Hippocampal formation (tissue), 2 donors: ENCODE measurements at regions not wholly inside any gene's neighbourhood (a gene's known extent, or its start where the extent isn't known, plus 50 kb on each side); places are given as distances from the start of the nearest gene placed in this dataset.
"Not testable (repeated sequence)": the region's sequence is repeated elsewhere in the genome, so short reads cannot be mapped to it uniquely, and the experiment has no call there.

Experiments used
- DNase-seq, 2 donors: peaks; one replicate each; lab custom pipeline; 2025; lab: John Stamatoyannopoulos, UW

DNA sequence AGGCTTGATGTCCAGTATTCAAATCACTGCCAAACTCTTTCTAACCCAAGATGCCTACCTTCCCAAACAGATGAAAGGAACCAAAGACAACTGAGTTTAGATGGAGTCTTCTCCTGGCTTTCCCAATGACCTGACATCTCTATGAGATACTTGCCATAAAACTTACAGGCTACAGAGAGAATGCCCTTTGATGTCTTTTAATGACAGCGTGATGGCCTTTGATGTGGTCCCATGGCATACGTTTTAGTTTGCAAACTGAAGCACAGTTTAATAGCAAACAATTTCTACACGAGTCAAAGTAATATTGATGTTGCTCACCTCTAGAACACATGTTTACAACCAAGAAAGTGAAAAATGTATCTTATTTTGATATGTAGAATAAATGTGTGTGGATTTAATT is 73.2 kb downstream of the ZIC4 start:
- DNase-seq: no peak

DNA sequence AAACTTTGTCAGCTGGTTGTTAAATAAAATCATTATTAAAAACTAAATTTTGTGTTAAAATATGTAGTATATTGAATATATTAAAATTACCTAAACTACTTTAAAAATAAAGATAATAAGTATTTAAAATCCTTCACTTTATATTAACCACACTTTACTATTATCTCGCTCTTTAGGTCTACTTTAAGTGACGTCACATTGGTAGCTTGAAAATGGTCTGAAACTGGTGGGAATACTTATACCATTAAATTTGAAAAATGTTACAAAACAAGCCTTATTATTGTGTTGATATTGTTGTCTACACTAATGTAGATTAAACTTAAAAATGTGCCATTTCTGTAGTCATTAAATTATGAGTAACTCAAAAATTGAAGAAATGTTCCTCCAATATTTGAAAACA is 77.6 kb downstream of the ZIC4 start:
- DNase-seq: no peak

DNA sequence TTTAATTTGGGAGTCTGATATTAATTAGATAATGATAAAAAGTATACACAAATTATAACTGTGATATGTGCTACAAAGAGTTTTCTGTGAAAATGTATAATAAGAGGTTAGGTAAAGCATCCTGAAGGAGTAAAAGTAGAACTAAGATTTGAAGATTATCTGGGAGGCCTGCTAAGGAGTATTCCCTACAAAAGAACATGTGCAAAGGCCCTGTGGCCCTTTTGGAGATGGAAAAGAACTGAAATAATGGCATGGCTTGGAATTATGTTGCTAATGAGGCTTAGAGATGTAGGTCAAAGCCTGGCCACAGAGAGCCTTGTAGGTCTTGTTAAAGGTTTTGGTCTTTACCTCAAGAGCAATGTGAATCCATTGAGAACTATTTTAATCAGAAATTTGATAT is 82.0 kb downstream of the ZIC4 start:
- no peak for DNase-seq

DNA sequence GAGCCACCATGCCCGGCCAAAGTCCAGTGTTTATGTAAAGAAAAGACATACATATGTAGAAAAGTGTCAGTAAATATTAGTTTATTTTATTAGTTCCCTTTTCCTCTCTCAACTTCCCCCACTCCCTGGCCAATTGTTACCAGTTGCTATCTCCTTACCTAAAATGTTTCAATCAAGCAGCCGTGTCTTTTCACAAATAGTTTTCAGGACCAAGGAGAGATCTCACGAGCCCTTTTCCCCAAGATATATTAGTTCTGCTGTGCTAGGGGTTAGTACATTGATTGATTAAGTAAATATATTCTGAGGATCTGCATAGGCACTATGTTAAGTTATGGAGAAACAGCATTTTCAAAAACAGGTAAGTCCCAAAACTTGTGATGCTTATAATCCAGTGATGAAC is 87.4 kb downstream of the ZIC4 start:
- no peak for DNase-seq

DNA sequence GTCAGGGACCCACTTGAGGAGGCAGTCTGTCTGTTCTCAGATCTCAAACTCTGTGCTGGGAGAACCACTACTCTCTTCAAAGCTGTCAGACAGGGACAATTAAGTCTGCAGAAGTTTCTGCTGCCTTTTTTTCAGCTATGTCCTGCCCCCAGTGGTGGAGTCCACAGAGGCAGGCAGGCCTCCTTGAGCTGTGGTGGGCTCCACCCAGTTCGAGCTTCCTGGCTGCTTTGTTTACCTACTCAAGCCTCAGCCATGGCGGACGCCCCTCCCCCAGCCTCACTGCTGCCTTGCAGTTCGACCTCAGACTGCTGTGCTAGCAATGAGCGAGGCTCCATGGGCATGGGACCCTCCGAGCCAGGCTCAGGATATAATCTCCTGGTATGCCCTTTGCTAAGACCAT is 89.3 kb downstream of the ZIC4 start:
- DNase-seq: not testable (repeated sequence)

DNA sequence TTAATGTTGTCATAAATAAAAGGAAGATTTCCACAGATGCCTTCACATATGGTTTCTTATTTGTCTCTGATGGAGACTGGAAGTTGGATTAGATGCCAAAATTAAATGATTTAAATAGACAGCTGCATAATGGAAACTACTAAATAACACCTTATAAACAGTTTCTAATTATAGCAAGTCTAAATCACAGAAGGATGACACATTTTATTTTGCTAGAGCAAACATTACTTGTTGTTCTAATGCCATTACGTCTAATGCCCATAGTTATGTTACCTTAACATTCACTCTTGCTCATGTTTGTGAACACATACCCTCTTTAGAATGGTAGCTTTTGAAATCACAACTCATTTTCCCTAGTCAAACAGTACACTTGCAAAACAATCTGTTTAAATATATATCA is 92.8 kb downstream of the ZIC4 start:
- no peak for DNase-seq

DNA sequence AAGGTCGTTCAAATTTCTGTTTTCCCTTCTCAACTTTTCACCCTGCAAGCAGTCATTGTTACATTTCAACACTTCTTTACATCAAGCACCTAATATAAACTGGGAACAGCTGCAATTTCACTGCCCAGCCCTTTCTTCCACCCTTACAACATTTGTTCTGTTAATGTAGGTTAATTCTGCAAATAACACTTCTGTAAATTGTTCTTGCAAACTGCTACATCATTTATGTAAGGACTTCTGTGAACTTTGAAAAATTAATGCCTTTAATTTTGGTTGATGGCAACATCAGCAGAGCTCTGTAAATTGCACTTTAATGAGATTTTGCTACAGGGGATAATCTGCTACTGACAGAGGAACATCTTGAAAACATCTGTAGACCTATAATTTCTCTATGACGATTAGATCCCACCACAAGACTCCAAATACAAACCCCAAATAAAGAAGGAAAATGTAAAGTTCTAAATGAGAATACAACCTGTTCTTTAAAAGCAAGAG is 93.5 kb downstream of the ZIC4 start:
- DNase-seq: no peak

DNA sequence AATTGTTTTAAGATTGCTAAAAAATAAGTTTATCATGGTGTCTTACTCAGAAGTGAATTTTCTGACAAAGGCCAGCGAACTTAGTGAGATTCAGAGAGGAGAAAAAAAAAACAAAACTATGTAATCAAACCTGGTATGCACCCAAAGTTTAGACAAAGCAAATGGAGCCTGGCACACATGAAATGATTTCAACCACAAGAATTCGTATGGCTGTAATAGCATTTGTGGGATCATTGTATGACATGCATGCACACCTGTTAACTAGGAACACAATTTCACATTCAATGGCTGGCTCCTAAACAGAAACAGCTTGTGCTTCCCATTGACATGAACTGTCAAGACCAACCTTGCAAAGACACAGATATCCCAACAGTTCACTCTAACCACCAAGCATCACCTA is 94.6 kb downstream of the ZIC4 start:
- DNase-seq: no peak

DNA sequence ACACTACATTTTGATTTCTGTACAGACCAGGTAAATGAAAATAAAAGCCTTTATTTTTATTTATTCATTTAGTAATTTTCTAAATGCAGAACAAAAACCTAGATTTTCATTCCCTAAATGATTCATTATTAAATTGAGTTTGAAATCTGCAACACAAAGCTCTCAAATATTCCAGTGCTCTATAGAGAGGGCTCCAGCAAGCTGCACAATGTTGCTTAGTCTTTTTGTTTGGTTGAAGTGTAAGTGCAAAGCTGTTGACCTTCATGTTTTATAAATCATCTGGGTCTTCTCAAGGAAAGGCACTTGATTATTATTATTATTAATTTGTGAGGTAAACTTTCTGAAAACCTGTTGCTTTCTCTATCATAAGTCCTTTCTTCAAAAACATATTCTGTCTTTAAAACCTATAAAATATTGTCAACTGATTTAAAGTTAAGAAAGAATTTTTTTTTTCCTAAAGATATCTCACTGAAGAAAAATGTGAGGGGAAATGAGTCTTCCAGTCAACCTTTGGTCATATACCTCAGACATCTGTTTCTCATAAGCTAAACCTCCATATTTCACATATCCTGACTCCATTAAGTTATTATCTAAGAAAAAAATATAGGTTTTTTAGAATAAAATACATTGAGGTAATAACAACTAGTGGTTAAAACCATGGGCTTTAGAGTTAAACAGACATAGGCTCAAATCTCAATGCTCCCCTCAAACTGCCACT is 100.7 kb downstream of the ZIC4 start:
- DNase-seq: no peak

DNA sequence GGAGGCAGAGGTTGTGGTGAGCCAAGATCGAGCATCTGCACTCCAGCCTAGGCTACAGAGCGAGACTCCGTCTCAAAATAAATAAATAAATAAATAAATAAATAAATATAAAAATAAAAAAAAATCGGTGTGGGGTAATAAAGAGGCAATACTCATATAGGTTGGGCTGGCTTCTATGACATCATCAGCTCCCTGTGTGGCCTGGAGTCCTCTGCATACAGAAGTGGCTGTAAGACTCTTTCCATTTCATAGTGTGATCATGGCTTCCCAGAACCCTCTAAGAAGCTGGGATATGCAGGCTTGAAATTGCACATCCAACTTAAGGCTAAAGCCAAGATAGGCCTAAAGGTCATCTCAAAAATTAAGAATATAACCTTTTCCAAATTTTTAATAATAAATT is 101.6 kb downstream of the ZIC4 start:
- no peak for DNase-seq

DNA sequence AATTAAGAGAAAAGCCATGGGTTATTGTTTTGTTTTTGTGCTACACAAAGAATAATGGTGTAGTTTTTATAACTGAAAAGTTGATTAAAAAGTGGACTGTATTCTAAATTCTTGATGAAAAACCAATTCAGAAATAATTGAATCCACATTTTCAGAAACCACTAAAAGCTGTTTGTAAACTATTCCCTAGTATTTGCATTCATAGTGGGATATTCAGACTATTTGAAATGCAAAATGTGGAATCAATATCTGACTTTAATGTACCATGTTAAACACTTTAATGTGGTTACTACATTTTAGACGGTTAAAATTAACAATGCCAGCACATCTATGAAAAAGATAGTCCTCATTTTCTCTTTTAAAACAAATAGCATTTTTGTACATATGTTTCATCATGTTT is 104.6 kb downstream of the ZIC4 start:
- DNase-seq: no peak

DNA sequence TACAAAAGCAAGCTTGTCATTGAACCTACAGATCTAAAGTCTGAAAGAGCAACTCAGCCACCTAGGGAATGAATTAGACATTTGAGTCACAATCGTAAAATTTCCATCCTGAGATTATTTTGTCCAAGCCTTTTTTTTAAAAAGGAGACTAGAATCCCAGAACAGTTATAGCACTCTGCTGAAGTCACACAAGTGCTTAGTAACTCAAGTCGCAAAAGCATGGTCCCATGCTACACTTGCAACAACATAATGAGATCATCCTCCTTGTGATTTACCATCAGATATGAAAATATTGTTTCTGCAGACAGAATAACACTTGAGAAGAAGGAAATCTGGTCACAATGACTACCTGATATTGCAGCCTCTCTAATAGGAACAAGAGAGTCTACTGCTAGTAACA is 106.7 kb downstream of the ZIC4 start:
- no peak for DNase-seq

DNA sequence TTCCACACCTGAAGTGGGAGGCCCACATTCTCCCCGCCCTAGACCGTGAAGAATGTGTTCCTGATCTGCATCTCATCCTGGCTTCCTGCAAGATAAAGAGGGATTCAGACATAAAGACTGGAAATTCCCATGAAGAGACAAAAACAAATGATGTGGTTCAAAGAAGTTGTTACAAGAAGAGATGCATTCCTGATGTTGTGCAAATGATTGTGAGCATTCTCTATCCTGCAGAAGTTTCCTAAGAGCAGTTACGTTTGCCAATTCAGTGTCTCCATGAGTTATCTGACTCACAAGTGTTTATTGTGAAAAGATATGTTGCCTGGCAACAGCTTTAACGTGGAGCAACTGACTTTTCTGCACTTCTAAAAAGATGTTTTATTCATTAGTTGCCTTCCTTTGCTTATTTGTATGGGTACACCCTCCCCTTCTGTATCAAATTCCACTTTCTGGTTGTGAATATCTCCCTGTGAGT is 107.8 kb downstream of the ZIC4 start:
- no peak for DNase-seq

DNA sequence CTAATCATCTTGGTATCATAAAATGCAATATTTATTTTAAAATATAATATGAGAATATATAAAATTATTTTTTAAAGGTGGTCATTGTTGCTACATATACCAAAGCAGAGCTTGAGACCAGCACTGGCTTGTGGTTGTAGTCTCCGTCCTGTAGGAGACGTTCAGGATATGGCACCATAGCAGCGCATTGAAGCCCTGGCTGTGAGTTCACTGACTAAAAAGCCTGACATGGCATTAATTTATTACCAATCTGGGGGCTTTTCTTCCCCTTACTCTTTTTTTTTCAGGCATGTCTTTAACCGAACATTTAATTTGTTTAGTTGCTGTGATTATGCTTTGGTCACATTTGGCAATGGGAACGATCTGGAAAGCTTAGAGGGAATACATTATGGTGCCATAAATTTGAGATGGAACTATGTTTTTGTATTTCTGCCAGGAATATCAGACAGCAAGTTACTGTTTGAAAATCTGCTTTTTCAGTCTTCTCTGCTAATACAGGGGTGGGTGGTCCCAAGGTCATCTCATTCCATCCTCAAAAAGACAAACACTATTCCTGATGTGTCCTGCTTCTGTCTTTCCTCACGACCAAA is 108.5 kb downstream of the ZIC4 start:
- no peak for DNase-seq

DNA sequence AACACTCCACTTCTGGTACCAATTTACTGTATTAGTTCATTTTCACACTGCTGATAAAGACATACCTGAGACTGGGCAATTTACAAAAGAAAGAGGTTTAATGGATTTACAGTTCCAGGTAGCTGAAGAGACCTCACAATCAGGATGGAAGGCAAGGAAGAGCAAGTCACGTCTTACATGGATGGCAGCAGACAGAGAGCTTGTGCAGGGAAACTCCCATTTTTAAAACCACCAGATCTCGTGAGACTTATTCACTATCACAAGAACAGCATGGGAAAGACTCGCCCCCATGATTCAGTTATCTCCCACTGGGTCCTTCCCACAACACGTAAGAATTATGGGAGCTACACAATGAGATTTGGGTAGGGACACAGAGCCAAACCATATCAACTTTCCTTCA is 119.0 kb downstream of the ZIC4 start:
- not testable (repeated sequence) for DNase-seq

DNA sequence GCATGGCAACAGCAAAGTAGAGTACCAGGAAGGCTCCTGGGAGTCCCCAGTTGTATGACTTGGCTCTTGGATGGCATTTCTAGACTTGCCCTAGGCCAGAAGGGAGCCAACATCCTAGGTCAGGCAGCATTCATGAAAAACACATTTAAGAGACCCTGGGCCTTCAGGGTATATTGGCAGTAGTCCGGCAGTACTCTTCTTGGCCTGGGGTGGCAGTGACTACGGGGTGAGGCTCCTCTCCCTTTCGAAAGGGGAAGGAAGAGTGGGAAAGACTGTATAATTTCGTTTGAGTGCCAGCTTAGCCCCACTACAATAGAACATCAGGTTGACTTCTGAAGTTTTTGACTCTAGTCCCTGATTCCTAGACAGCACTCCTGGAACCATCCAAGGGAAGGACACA is 136.4 kb downstream of the ZIC4 start:
- no peak for DNase-seq

DNA sequence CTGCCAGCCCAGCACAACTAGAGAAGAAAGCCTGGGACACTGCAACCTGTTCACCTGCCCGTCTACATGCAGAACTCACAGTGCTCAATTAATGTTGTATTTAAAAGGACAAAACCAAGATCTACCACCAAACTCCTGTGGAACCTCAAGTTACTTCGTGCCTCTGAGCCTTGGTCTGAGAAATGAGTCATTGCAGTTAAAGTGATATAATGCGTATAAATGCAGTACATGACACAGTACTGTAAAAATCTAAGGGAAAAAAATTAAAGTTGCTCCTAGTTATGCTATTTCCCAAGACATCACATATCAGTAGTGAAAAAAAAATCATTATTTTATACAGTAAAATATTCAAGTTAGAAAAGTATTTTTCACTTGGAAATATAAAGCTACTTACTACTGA is 138.9 kb downstream of the ZIC4 start:
- DNase-seq: no peak

DNA sequence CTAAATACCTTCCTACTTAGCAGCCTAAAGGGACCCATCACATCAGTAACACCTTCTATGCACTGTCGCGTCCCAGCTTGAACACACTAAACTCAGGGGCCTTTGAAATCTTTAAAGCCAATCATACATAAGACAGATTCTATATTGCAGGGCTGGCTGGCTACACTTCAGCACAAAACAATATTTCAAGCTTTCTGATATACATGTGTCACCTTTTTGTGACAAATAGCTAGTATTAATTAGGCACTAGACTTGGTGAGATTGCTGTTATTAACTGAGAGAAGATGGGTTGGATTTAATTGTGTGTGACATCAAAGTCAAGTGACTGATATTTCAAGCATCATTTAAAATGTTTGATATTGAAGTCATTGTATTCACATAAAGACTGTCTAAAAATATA is 148.4 kb downstream of the ZIC4 start:
- DNase-seq: no peak

DNA sequence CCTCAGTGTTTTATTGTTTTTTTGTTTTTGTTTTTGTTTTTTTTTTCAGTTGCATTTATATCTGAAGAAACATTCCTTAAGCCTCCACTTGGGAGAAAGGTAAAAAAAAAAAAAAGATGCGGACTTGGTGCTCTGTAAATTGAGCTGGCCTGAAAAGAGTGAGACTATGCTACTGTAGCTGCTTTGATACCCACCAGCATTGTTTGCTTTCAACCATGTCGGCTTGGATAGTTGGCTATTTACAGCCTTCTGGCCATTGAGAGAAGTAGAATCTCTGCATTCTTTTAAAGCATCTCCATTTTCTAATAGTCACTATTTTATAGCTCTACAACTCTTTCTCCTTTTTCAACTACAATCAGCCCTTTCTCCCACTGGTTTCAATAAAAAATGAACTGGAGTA is 149.6 kb downstream of the ZIC4 start:
- no peak for DNase-seq

DNA sequence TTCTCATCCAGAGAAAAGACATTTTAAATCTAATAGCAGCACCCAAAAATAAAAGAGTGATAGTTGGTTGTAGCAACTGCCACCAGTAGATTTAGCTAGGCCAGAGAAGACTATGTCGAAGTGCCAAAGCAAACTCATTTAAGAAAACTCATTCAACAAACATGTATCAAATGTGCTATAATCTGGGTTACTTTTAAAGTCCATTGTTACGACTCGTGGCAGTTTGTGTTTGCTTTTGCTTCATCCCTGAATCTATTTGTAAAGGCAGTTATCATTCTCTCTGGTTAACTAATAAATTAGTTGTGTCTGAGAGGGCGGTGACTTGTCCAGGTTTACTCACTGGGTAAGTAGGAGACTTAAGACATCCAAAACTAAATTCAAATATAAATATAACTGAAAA is 159.4 kb downstream of the ZIC4 start:
- DNase-seq: no peak

DNA sequence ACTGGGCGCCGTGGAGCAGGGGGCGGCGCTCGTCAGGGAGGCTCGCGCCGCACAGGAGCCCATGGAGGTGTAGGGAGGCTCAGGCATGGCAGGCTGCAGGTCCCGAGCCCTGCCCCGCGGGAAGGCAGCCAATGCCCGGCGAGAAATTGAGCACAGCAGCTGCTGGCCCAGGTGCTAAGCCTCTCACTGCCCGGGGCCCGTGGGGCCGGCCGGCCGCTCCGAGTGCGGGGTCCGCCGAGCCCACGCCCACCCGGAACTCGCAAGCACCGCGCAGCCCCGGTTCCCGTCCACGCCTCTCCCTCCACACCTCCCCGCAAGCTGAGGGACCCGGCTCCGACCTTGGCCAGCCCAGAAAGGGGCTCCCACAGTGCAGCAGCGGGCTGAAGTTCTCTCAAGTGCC is 160.7 kb downstream of the ZIC4 start:
- DNase-seq: not testable (repeated sequence)

DNA sequence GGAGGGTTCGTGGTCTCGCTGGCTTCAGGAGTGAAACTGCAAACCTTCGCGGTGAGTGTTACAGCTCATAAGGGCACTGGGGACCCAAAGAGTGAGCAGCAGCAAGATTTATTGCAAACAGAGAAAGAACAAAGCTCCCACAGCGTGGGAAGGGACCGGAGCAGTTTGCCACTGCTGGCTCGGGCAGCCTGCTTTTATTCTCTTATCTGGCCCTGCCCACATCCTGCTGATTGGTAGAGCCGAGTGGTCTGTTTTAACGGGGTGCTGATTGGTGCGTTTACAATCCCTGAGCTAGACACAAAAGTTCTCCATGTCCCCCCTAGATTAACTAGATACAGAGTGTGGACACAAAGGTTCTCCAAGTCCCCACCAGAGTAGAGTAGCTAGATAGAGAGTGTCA is 161.3 kb downstream of the ZIC4 start:
- not testable (repeated sequence) for DNase-seq

DNA sequence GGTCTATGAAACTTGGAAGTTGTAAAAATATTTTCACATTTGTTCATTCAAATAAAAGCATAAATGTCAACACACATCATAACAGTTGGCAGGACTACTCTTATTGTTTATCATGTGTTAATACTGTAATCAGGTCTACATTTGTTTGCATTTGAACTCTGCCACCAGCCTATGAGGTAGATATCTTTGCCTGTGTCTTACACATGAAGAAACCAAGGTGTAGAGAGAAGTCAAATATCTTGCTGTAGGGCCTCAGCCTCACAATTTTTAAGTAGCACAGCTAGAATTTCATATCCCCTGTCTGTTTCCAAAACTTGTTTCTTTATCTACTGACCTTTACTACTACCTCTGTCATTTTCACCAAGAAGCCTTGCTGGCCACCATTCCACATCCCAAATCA is 161.9 kb downstream of the ZIC4 start:
- DNase-seq: no peak

DNA sequence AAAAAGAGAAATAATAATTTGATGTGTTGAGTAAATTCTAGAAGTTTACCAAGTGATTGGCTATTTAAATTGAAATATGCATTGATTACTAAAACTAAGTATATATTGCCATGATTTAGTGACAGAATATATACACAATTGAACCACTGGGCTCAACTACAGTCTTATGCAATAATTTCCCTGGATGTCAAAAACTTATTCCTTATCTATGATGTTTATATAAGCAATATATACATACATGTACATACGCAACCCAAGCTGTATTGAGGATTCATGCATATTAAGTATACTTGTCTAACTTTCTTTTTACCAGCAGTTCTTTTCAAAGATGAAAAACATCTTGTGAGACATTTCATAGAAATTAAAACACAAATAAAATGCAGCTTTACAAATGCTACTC is 165.8 kb downstream of the ZIC4 start:
- no peak for DNase-seq
